Stimulated activated memory B cell treated with anti-CD40 and anti-IgM and Interleukin-4, amounts not matched to agents 10 μg/mL and 1 μg/mL and 100 μg/mL, for 72 hours (primary cell): ENCODE measurements at regions not wholly inside any gene's neighbourhood (a gene's known extent, or its start where the extent isn't known, plus 50 kb on each side); places are given as distances from the start of the nearest gene placed in this dataset.
A peak's percentile ranks its signal among the peaks of the same experiment; 100 is the strongest.

Source experiments
- ATAC-seq: fragments of 150-1000 bp; cut with Tn5 transposase; 2 replicates; pipeline ENCODE4 v1.10.0; 2021
- H3K27ac Mint-ChIP-seq: one replicate; pipeline ENCODE4 v1.8.0; 2022; ENCODE audit warnings: mild to moderate bottlenecking, mixed read lengths
- H3K27me3 Mint-ChIP-seq: one replicate; pipeline ENCODE4 v1.8.0; 2022; ENCODE audit warnings: mixed read lengths
- H3K36me3 Mint-ChIP-seq: one replicate; pipeline ENCODE4 v1.8.0; 2022; ENCODE audit warnings: mixed read lengths
- H3K4me1 Mint-ChIP-seq: one replicate; pipeline ENCODE4 v1.8.0; 2022; ENCODE audit warnings: mixed read lengths
- H3K4me3 Mint-ChIP-seq: one replicate; pipeline ENCODE4 v1.8.0; 2022; ENCODE audit warnings: mild to moderate bottlenecking, moderate library complexity, mixed read lengths
- H3K9me3 Mint-ChIP-seq: one replicate; pipeline ENCODE4 v1.8.0; 2022; ENCODE audit warnings: mixed read lengths

DNA sequence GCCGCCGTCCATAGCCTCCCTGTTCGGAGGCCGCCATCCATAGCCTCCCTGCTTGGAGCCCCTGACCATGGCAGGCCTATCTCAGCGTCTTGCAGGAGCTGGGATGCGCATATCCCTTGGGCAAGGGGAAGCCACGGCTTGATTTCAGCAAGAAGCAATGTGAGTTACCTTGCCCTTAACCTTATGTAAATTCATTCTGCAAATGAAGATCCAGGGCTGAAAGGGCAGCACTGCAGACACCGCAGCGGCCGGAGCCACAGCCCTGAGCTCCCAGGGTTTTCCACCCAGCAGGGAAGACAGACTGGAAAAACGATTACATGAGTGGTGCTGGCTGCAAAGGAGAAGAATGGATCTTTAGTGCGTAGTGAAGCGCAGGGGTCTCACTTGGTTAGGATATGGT, 95.8 kb downstream of the SEC61G start:
- no peak overlapping the region for H3K27ac Mint-ChIP-seq
- H3K27me3 Mint-ChIP-seq: peaks cover 50% of the 10 kb centered on the region

GRCh38 chr7:54662701-54663100, 96.3 kb downstream of the SEC61G start:
- Mint-ChIP-seq H3K9me3 (peaks cover 6% of the 10 kb centered on the region), H3K27ac (no peak overlapping the region), H3K4me1 (peaks cover 12% of the 10 kb centered on the region), H3K4me3 (no peak overlapping the region), H3K27me3 (peaks cover 50% of the 10 kb centered on the region), H3K36me3 (no peaks in the 10 kb centered on the region)
- ATAC-seq: no peak

More for the DNA sequence above, 95.8 kb downstream of the SEC61G start:
- peaks cover 12% of the 10 kb centered on the region for H3K4me1 Mint-ChIP-seq
- no peak for ATAC-seq
- H3K36me3 Mint-ChIP-seq: no peaks in the 10 kb centered on the region
- H3K9me3 Mint-ChIP-seq: peaks cover 3% of the 10 kb centered on the region
- H3K4me3 Mint-ChIP-seq: peak overlapping the region; percentile 0

GRCh38 chr7:54653905-54654304, 105.1 kb downstream of the SEC61G start:
- H3K4me3 Mint-ChIP-seq: no peak overlapping the region
- H3K27me3 Mint-ChIP-seq: no peaks in the 10 kb centered on the region
- no peaks in the 10 kb centered on the region for H3K36me3 Mint-ChIP-seq
- H3K9me3 Mint-ChIP-seq: peaks cover 4% of the 10 kb centered on the region
- no peak for ATAC-seq
- no peak overlapping the region for H3K27ac Mint-ChIP-seq
- H3K4me1 Mint-ChIP-seq: no peaks in the 10 kb centered on the region

DNA sequence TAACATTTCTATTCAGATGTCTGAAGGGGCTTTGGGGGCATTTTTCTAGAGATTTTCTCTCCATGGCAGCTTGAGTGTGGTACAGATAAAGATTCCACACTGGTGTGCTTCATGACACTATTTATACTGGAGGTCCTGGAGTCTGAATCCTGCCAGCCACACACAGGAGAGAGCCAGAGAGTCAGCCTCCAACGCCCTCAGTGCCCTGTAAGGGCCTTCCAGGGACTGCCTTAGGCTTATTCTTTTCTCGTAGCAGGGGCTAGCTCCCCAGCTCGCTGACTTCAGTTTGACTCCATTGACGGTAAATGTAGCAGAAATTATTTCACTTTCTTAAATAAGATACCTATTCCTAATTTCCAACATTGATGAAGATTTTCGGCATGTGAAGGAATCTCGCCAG, 100.9 kb downstream of the VSTM2A start:
- no peak for ATAC-seq
- Mint-ChIP-seq H3K4me1 (no peaks in the 10 kb centered on the region), H3K4me3 (no peak overlapping the region), H3K9me3 (peaks cover 3% of the 10 kb centered on the region), H3K36me3 (no peaks in the 10 kb centered on the region), H3K27ac (no peak overlapping the region), H3K27me3 (no peaks in the 10 kb centered on the region)

DNA sequence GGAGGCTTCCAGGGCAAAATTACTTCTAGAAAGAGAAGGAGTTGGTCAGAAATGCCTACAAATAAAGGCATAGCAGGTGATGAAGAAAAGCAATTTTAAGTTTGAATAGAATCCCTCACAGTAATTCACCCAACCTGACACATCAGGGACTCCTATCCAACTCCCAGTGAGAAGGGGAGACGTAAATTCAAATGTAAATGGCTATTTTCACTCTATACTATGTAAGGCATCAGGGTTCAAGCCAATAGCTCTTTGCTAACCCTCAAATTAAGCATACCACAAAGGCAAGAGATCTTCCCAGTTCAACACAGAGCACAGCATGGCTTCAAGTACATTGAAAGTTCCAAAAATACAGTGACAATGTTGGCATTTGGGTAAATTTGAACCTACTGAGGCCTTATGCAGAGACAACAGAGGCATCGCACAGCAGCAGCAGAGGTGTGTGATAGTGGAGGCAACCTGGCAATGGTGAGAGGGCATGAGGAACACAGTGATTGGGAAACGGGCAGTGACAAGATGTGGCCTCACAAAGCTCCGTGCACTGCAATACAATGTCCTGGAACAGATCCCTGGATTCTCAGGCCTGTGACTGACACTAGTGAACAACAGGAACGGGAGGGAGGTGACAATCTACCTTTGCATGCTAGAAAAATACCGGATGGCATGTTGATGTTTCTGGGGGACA, 95.7 kb downstream of the VSTM2A start:
- Mint-ChIP-seq H3K27me3 (no peaks in the 10 kb centered on the region), H3K4me3 (no peak overlapping the region), H3K27ac (no peak overlapping the region), H3K9me3 (peaks cover 6% of the 10 kb centered on the region), H3K36me3 (no peaks in the 10 kb centered on the region), H3K4me1 (no peaks in the 10 kb centered on the region)
- ATAC-seq: no peak

DNA sequence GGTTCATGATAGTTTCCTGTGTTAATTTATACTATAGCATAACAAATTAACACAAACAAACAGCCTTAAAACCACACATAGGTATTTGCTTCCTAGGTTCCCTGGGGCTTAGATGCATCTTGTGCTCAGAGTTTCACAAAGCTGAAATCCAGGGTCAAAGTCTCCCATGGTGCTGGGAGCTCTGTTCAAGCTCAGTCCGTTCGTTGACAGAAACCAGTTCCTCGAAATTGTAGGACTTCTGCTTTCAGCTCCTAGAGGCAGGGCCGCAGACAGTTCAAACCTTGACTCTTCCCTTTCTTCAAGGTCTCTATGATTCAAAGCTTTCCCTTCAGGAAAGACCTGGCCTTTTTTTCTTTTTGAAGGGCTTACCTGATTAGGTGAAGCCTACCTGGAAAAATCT, 90.5 kb downstream of the VSTM2A start:
- Mint-ChIP-seq H3K4me3 (no peak overlapping the region), H3K27me3 (no peaks in the 10 kb centered on the region), H3K36me3 (no peaks in the 10 kb centered on the region), H3K9me3 (peaks cover 13% of the 10 kb centered on the region), H3K4me1 (no peaks in the 10 kb centered on the region), H3K27ac (no peak overlapping the region)
- no peak for ATAC-seq

- H3K36me3 Mint-ChIP-seq: no peaks in the 10 kb centered on the region
- no peaks in the 10 kb centered on the region for H3K4me1 Mint-ChIP-seq
- peaks cover 11% of the 10 kb centered on the region for H3K9me3 Mint-ChIP-seq
- no peaks in the 10 kb centered on the region for H3K27me3 Mint-ChIP-seq
- no peak overlapping the region for H3K27ac Mint-ChIP-seq
- ATAC-seq: no peak
- no peak overlapping the region for H3K4me3 Mint-ChIP-seq
These were observed 87.6 kb downstream of the VSTM2A start for GRCh38 chr7:54629771-54630170.

DNA sequence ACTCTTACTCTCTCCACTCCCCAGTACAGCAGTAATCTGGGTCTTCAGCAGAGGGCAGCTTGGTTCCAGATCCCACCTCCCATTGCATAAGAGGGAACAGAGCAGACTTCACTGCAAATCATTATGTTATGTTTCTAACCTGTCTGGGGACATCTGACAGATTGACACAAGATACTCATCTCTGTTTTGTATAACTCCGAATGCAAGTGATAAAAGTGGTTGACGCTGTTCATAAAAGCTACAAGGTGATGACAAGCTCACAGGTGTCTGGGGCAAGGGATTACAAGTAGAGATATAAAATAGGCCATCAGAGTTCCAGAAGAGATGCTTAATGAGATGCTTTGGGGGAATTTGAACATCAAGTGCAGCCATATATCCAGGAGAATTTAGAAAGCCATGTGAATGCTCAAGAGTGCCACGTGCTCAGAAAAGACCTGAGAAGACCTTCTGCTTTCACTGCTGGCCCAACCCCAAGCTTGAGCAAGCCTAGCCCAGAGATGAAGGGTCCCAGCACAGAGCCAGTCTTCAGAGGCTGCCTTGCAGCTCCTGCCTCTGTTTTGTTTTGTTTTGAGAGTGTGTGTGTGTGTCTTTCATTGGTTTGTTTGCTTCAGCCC, 80.6 kb downstream of the VSTM2A start:
- H3K27me3 Mint-ChIP-seq: no peaks in the 10 kb centered on the region
- H3K4me3 Mint-ChIP-seq: no peak overlapping the region
- H3K4me1 Mint-ChIP-seq: no peaks in the 10 kb centered on the region
- H3K36me3 Mint-ChIP-seq: no peaks in the 10 kb centered on the region
- H3K27ac Mint-ChIP-seq: no peak overlapping the region
- H3K9me3 Mint-ChIP-seq: peaks cover 2% of the 10 kb centered on the region
- ATAC-seq: no peak
